HEK293 (cell line): ENCODE measurements at regions not wholly inside any gene's neighbourhood (a gene's known extent, or its start where the extent isn't known, plus 50 kb on each side); places are given as distances from the start of the nearest gene placed in this dataset.
A peak's percentile ranks its signal among the peaks of the same experiment; 100 is the strongest.

Experiments
- CTCF ChIA-PET: fragments of 350-600 bp; formaldehyde crosslinking; extraction: SDS; loops from one replicate; lab custom pipeline; 2021; ENCODE audit warnings: antibody characterized with exemption; lab: Yijun Ruan, JAX
- POLR2A ChIA-PET: fragments of 300-600 bp; formaldehyde crosslinking; extraction: SDS; loops from one replicate; lab custom pipeline; 2020; ENCODE audit warnings: antibody characterized with exemption, inconsistent platforms; lab: Yijun Ruan, JAX
- H3K27ac ChIP-seq: fragments of 200-500 bp; sonication (Bioruptor generic); 2 replicates; pipeline ENCODE4 v1.5.1; 2014; ENCODE audit warnings: low read depth, low read length, control low read depth, inconsistent platforms; ENCODE audit errors: extremely low read depth
- H3K36me3 ChIP-seq, 2 experiments: fragments of 200-500 bp in 1 of 2; sonication (Bioruptor generic) in 1 of 2; 1 replicate in 1 of 2; 2 replicates in 1 of 2; pipeline ENCODE4 v1.5.1; 2014 to 2017; ENCODE audit warnings: inconsistent platforms in 2 of 2, low read length in 2 of 2; ENCODE audit not compliant: control insufficient read depth in 2 of 2, insufficient read depth in 1 of 2
- H3K4me1 ChIP-seq: fragments of 200-500 bp; sonication (Bioruptor generic); 2 replicates; pipeline ENCODE4 v1.5.1; 2014; ENCODE audit warnings: mild to moderate bottlenecking, low read length, inconsistent platforms; ENCODE audit not compliant: control insufficient read depth, insufficient read depth
- H3K4me3 ChIP-seq: 2 replicates; pipeline ENCODE4 v1.5.1; 2011; ENCODE audit warnings: low read depth, mild to moderate bottlenecking, control low read depth, low read length, moderate library complexity
- H3K9me3 ChIP-seq: fragments of 200-500 bp; sonication (Bioruptor generic); 2 replicates; pipeline ENCODE4 v1.5.1; 2014; ENCODE audit warnings: low read depth, low read length, inconsistent platforms; ENCODE audit not compliant: control insufficient read depth, insufficient read depth
- BCL11B ChIP-seq: fragments of 450-650 bp; formaldehyde crosslinking; IDR thresholded peaks from 2 replicates; pipeline ENCODE4 v1.5.1; 2016; ENCODE audit warnings: low read depth, missing biosample characterization, missing genetic modification characterization
- GLI4 ChIP-seq: fragments of 450-650 bp; formaldehyde crosslinking; IDR thresholded peaks from 2 replicates; pipeline ENCODE4 v1.5.1; 2016; ENCODE audit warnings: missing biosample characterization, missing genetic modification characterization
- HIC1 ChIP-seq: fragments of 450-650 bp; formaldehyde crosslinking; IDR thresholded peaks from 2 replicates; pipeline ENCODE4 v1.5.1; 2016; ENCODE audit warnings: missing biosample characterization, missing genetic modification characterization
- PATZ1 ChIP-seq: fragments of 450-650 bp; formaldehyde crosslinking; IDR thresholded peaks from 2 replicates; pipeline ENCODE4 v1.5.1; 2016; ENCODE audit warnings: missing biosample characterization, missing genetic modification characterization
- PRDM1 ChIP-seq: fragments of 450-650 bp; formaldehyde crosslinking; IDR thresholded peaks from 2 replicates; pipeline ENCODE4; 2016; ENCODE audit warnings: missing biosample characterization, missing genetic modification characterization
- SP3 ChIP-seq: fragments of 450-650 bp; formaldehyde crosslinking; IDR thresholded peaks from 2 replicates; pipeline ENCODE4 v1.5.1; 2016; ENCODE audit warnings: missing biosample characterization, missing genetic modification characterization
- SP7 ChIP-seq: fragments of 450-650 bp; formaldehyde crosslinking; IDR thresholded peaks from 2 replicates; pipeline ENCODE4 v1.5.1; 2016; ENCODE audit warnings: missing biosample characterization, missing genetic modification characterization
- YY2 ChIP-seq: fragments of 450-650 bp; formaldehyde crosslinking; IDR thresholded peaks from 2 replicates; pipeline ENCODE4 v1.5.1; 2016; ENCODE audit warnings: missing biosample characterization, missing genetic modification characterization
- ZBTB8A ChIP-seq: fragments of 450-650 bp; formaldehyde crosslinking; IDR thresholded peaks from 2 replicates; pipeline ENCODE4 v1.5.1; 2016; ENCODE audit warnings: missing biosample characterization, missing genetic modification characterization
- ZNF138 ChIP-seq: fragments of 450-650 bp; formaldehyde crosslinking; IDR thresholded peaks from 2 replicates; pipeline ENCODE4 v1.5.1; 2016; ENCODE audit warnings: missing biosample characterization, missing genetic modification characterization, borderline replicate concordance
- ZNF214 ChIP-seq: fragments of 450-650 bp; formaldehyde crosslinking; IDR thresholded peaks from 2 replicates; pipeline ENCODE4 v1.5.1; 2017; ENCODE audit warnings: missing biosample characterization, mild to moderate bottlenecking, missing genetic modification characterization, borderline replicate concordance
- ZNF335 ChIP-seq: fragments of 450-650 bp; formaldehyde crosslinking; conservative IDR thresholded peaks from 2 replicates; pipeline ENCODE4 v1.5.1; 2016; ENCODE audit warnings: missing biosample characterization, missing genetic modification characterization
- ZNF341 ChIP-seq: fragments of 450-650 bp; formaldehyde crosslinking; IDR thresholded peaks from 2 replicates; pipeline ENCODE4; 2016; ENCODE audit warnings: low read depth, missing biosample characterization, missing genetic modification characterization
- ZNF394 ChIP-seq: fragments of 450-650 bp; formaldehyde crosslinking; IDR thresholded peaks from 2 replicates; pipeline ENCODE4 v1.5.1; 2016; ENCODE audit warnings: missing biosample characterization, missing genetic modification characterization, mild to moderate bottlenecking, moderate library complexity, borderline replicate concordance
- ZNF423 ChIP-seq: fragments of 450-650 bp; formaldehyde crosslinking; IDR thresholded peaks from 2 replicates; pipeline ENCODE4 v1.5.1; 2016; ENCODE audit warnings: missing biosample characterization, missing genetic modification characterization
- ZNF561 ChIP-seq: fragments of 450-650 bp; IDR thresholded peaks from 2 replicates; pipeline ENCODE4 v1.5.1; 2018; ENCODE audit warnings: missing biosample characterization, missing genetic modification characterization, borderline replicate concordance
- ZNF624 ChIP-seq: fragments of 450-650 bp; formaldehyde crosslinking; IDR thresholded peaks from 2 replicates; pipeline ENCODE4 v1.5.1; 2017; ENCODE audit warnings: missing biosample characterization, missing genetic modification characterization
- ZNF626 ChIP-seq: fragments of 450-650 bp; sonication (Bioruptor Pico); formaldehyde crosslinking; IDR thresholded peaks from 2 replicates; pipeline ENCODE4 v1.5.1; 2018; ENCODE audit warnings: missing biosample characterization, missing genetic modification characterization, inconsistent platforms
- ZNF707 ChIP-seq: fragments of 450-650 bp; formaldehyde crosslinking; IDR thresholded peaks from 2 replicates; pipeline ENCODE4 v1.5.1; 2016; ENCODE audit warnings: missing biosample characterization, missing genetic modification characterization
- ZNF76 ChIP-seq: fragments of 450-650 bp; formaldehyde crosslinking; IDR thresholded peaks from 2 replicates; pipeline ENCODE4; 2016; ENCODE audit warnings: low read depth, missing biosample characterization, missing genetic modification characterization, borderline replicate concordance
- ZNF777 ChIP-seq: fragments of 450-650 bp; formaldehyde crosslinking; IDR thresholded peaks from 2 replicates; pipeline ENCODE4 v1.5.1; 2017; ENCODE audit warnings: missing biosample characterization, missing genetic modification characterization, borderline replicate concordance
- ZSCAN18 ChIP-seq: fragments of 450-650 bp; formaldehyde crosslinking; IDR thresholded peaks from 2 replicates; pipeline ENCODE4 v1.5.1; 2016; ENCODE audit warnings: missing biosample characterization, missing genetic modification characterization

- ChIA-PET CTCF (interaction anchor here (0.5 to 0.6 kb wide), 2 partner anchors 214 to 819 kb away, joined by 3 read pairs; no protein-coding TSS in a partner anchor), POLR2A (interaction anchor here (0.6 kb wide), 1 partner anchor 202 kb away, joined by 3 read pairs; no protein-coding TSS in a partner anchor)
- H3K36me3 ChIP-seq: no peaks in the 10 kb centered on the region
- H3K27ac ChIP-seq: no peak overlapping the region
- TF ChIP-seq ZNF214 (no peak), ZNF335 (tag by site-specific recombination) (peak; percentile 35; the same call in 1 of the 2 replicates), ZNF626 (no peak), SP3 (tag by site-specific recombination) (no peak)
- peaks cover 6% of the 10 kb centered on the region; the same call in 1 of the 2 replicates for H3K4me1 ChIP-seq
- no peaks in the 10 kb centered on the region for H3K9me3 ChIP-seq
- H3K4me3 ChIP-seq: no peak overlapping the region
Measured at GRCh38 chr1:56363007-56363770, 216.2 kb downstream of the PLPP3 start.

GRCh38 chr1:56360021-56360420 is 219.3 kb downstream of the PLPP3 start:
- Histone ChIP-seq H3K4me3 (no peak overlapping the region), H3K4me1 (peaks cover 6% of the 10 kb centered on the region; the same call in 1 of the 2 replicates), H3K36me3 (no peaks in the 10 kb centered on the region), H3K27ac (no peak overlapping the region), H3K9me3 (no peaks in the 10 kb centered on the region)
- POLR2A ChIA-PET: no interaction called here
- CTCF ChIA-PET: no interaction called here
- TF ChIP-seq PATZ1 (tag by site-specific recombination) (no peak), YY2 (tag by site-specific recombination) (no peak), ZNF138 (tag by site-specific recombination) (no peak), BCL11B (no peak), ZNF423 (tag by site-specific recombination) (no peak), ZNF777 (tag by site-specific recombination) (no peak), HIC1 (tag by site-specific recombination) (no peak), ZNF626 (no peak), ZNF561 (tag by site-specific recombination) (no peak), ZSCAN18 (tag by site-specific recombination) (no peak), ZNF707 (tag by site-specific recombination) (no peak), ZNF76 (no peak), ZNF341 (tag by site-specific recombination) (no peak), SP7 (tag by site-specific recombination) (no peak), ZBTB8A (tag by site-specific recombination) (no peak), ZNF624 (no peak), PRDM1 (tag by site-specific recombination) (no peak), GLI4 (tag by site-specific recombination) (no peak), ZNF394 (no peak)
